NT2/D1 (cell line): ENCODE measurements at regions not wholly inside any gene's neighbourhood (a gene's known extent, or its start where the extent isn't known, plus 50 kb on each side); places are given as distances from the start of the nearest gene placed in this dataset.

ENCODE experiments used
- SUZ12 ChIP-seq: IDR thresholded peaks from 2 replicates; pipeline ENCODE4 v1.6.1; 2011; ENCODE audit not compliant: insufficient read length, insufficient read depth; ENCODE audit errors: extremely low read depth
- YY1 ChIP-seq: IDR thresholded peaks from 2 replicates; pipeline ENCODE4 v1.6.1; 2011; ENCODE audit not compliant: insufficient read length, insufficient read depth
- ZNF274 ChIP-seq: IDR thresholded peaks from 2 replicates; pipeline ENCODE4 v1.6.1; 2011; ENCODE audit warnings: mild to moderate bottlenecking, low read depth, low read length

DNA sequence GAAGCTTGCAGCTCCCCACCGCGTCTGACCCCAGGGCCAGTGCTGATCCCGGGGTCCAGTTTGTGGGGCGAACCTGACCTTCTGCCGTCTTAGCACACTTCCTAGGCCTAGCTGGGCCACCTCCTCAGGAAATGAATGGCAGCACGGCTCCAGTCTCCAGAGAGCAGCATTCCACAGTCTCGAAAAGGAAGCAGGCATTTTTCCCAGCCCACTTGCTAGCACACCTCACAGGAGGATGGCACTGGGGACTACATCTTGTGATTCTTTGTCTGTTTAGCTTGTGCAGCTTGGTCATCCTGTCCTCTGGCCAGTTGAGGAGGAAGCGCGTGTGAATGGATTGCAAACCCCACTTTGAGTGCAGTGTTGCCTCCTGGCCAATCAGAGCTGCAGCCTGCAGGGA, 308.0 kb upstream of the IRX2 start:
- TF ChIP-seq ZNF274: no peak
- TF ChIP-seq SUZ12: no peak
- TF ChIP-seq YY1: no peak
